Kidney epithelial cell (primary cell): ENCODE measurements at regions not wholly inside any gene's neighbourhood (a gene's known extent, or its start where the extent isn't known, plus 50 kb on each side); places are given as distances from the start of the nearest gene placed in this dataset.

Source experiments
- DNase-seq: peaks from one replicate; pipeline ENCODE4 v3.0.0-alpha.2; 2010; ENCODE audit warnings: low read depth
- H3K27me3 ChIP-seq: 2 replicates; pipeline ENCODE4 v1.6.0; 2011; ENCODE audit warnings: low read length; ENCODE audit not compliant: control insufficient read depth, insufficient read depth
- H3K36me3 ChIP-seq: 2 replicates; pipeline ENCODE4 v1.5.1; 2011; ENCODE audit warnings: low read length; ENCODE audit not compliant: control insufficient read depth, insufficient read depth
- H3K4me3 ChIP-seq: 2 replicates; pipeline ENCODE4 v1.5.1; 2011; ENCODE audit warnings: low read depth, mild to moderate bottlenecking, control low read depth, low read length
- CTCF ChIP-seq: IDR thresholded peaks from 2 replicates; pipeline ENCODE4 v1.5.1; 2011; ENCODE audit warnings: mild to moderate bottlenecking, moderate library complexity, low read length, control low read depth, inconsistent platforms; ENCODE audit not compliant: insufficient read depth, poor library complexity, severe bottlenecking

- no peak overlapping the region for H3K4me3 ChIP-seq
- TF ChIP-seq CTCF, result no peak
- DNase-seq, result peak; percentile 7
Observed at GRCh38 chr1:195516036-195516435, 1092.2 kb downstream of the KCNT2 start.

GRCh38 chr1:195511501-195511900 lies 1096.7 kb downstream of the KCNT2 start:
- Histone ChIP-seq H3K36me3 (no peaks in the 10 kb centered on the region), H3K4me3 (no peak overlapping the region), H3K27me3 (no peaks in the 10 kb centered on the region)
- no peak for DNase-seq
- TF ChIP-seq CTCF, result no peak

More at GRCh38 chr1:195516036-195516435, 1092.2 kb downstream of the KCNT2 start:
- Histone ChIP-seq H3K27me3 (no peaks in the 10 kb centered on the region), H3K36me3 (no peaks in the 10 kb centered on the region)

DNA sequence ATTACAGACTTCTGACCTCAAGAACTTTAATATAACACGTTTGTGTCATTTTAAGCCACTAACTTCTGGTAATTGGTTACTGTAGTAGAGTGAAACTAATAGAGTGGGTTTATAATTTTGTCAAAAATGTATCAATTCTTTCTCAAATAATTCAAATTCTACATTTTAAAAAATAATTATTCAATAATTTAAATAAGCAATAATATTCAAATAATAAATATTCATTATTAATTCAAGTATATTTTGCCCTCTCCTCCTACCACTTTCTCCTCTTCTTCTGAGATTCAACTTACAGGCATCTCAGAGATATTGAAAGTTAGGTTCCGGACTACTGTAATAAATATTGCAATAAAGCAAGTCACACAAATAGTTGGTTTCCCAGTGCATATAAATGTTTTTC lies 1107.1 kb downstream of the KCNT2 start:
- no peak overlapping the region for H3K4me3 ChIP-seq
- no peaks in the 10 kb centered on the region for H3K27me3 ChIP-seq
- no peak for TF ChIP-seq CTCF
- DNase-seq, result no peak
- no peaks in the 10 kb centered on the region for H3K36me3 ChIP-seq

- Histone ChIP-seq H3K4me3 (no peak overlapping the region), H3K36me3 (no peaks in the 10 kb centered on the region), H3K27me3 (no peaks in the 10 kb centered on the region)
- DNase-seq, result no peak
- TF ChIP-seq CTCF, result no peak
Observed at GRCh38 chr1:195495720-195496635, 1112.3 kb downstream of the KCNT2 start.

GRCh38 chr1:195482137-195482536 lies 1126.1 kb downstream of the KCNT2 start:
- TF ChIP-seq CTCF, result no peak
- Histone ChIP-seq H3K4me3 (no peak overlapping the region), H3K36me3 (no peaks in the 10 kb centered on the region), H3K27me3 (no peaks in the 10 kb centered on the region)
- DNase-seq, result no peak
